HL-60 (cell line): ENCODE measurements at regions not wholly inside any gene's neighbourhood (a gene's known extent, or its start where the extent isn't known, plus 50 kb on each side); places are given as distances from the start of the nearest gene placed in this dataset.

Source experiments
- DNase-seq, 2 experiments: peaks; one replicate each; pipeline ENCODE4 v3.0.0-alpha.2; 2010 to 2020; ENCODE audit warnings: low read depth in 1 of 2, low spot score in 1 of 2
- H3K27ac ChIP-seq: fragments of 250-450 bp; sonication (Bioruptor Pico); replicated peaks from 2 replicates; pipeline ENCODE4 v1.5.1; 2020; ENCODE audit warnings: mild to moderate bottlenecking, moderate library complexity
- H3K27me3 ChIP-seq: fragments of 250-450 bp; sonication (Bioruptor Pico); 2 replicates; pipeline ENCODE4 v1.5.1; 2021; ENCODE audit warnings: mild to moderate bottlenecking, moderate library complexity; ENCODE audit not compliant: insufficient read depth, poor library complexity, severe bottlenecking
- H3K4me3 ChIP-seq: replicated peaks from 2 replicates; pipeline ENCODE4 v1.5.1; 2011; ENCODE audit warnings: mild to moderate bottlenecking, control low read depth, low read length; ENCODE audit not compliant: insufficient read depth
- CTCF ChIP-seq: IDR thresholded peaks from one replicate; pipeline ENCODE4 v1.5.1; 2011; ENCODE audit warnings: low read length, control low read depth, inconsistent platforms; ENCODE audit not compliant: insufficient read depth
- GABPA ChIP-seq: IDR thresholded peaks from 2 replicates; pipeline ENCODE4 v1.6.1; 2012; ENCODE audit warnings: low read depth
- POLR2AphosphoS5 ChIP-seq: IDR thresholded peaks from 2 replicates; pipeline ENCODE4 v1.6.1; 2012; ENCODE audit warnings: low read depth
- REST ChIP-seq: IDR thresholded peaks from 2 replicates; pipeline ENCODE4 v1.6.1; 2012; ENCODE audit warnings: low read depth; ENCODE audit not compliant: insufficient replicate concordance
- SPI1 ChIP-seq: IDR thresholded peaks from 2 replicates; pipeline ENCODE4 v1.6.1; 2012; ENCODE audit warnings: low read depth, mild to moderate bottlenecking, borderline replicate concordance

GRCh38 chr2:196329959-196330358, 158.6 kb upstream of the STK17B start:
- no peak overlapping the region for H3K4me3 ChIP-seq
- DNase-seq, result no peak
- no peak overlapping the region for H3K27ac ChIP-seq
- TF ChIP-seq POLR2AphosphoS5 (no peak), CTCF (no peak), SPI1 (no peak), REST (no peak), GABPA (no peak)
- peaks cover 2% of the 10 kb centered on the region for H3K27me3 ChIP-seq

- Histone ChIP-seq H3K27ac (no peak overlapping the region), H3K4me3 (no peak overlapping the region), H3K27me3 (peaks cover 2% of the 10 kb centered on the region)
- DNase-seq, result no peak
- TF ChIP-seq POLR2AphosphoS5 (no peak), REST (no peak), GABPA (no peak), CTCF (no peak), SPI1 (no peak)
These were observed 159.3 kb upstream of the STK17B start for GRCh38 chr2:196330645-196331044.

GRCh38 chr2:196331143-196331542, 159.8 kb upstream of the STK17B start:
- TF ChIP-seq REST (no peak), POLR2AphosphoS5 (no peak), GABPA (no peak), SPI1 (no peak), CTCF (no peak)
- Histone ChIP-seq H3K27ac (no peak overlapping the region), H3K4me3 (no peak overlapping the region), H3K27me3 (peaks cover 2% of the 10 kb centered on the region)
- no peak for DNase-seq
